Endothelial cell of umbilical vein (primary cell): ENCODE measurements at regions not wholly inside any gene's neighbourhood (a gene's known extent, or its start where the extent isn't known, plus 50 kb on each side); places are given as distances from the start of the nearest gene placed in this dataset.

Source experiments
- BruUV-seq: library from RNA; stranded (reverse); fragments of 400-500 nt; replicated peaks from 2 replicates; lab custom pipeline; 2021; lab: Mats Ljungman, UMichigan
- CTCF ChIA-PET: fragments of 300-600, 350-600 bp; sonication (Branson Sonifier 250); formaldehyde crosslinking; loops from one replicate; lab custom pipeline; 2021; ENCODE audit warnings: antibody characterized with exemption, inconsistent platforms; lab: Charles Lee
- POLR2A ChIA-PET: fragments of 300-600, 350-600 bp; sonication (Branson Sonifier 250); formaldehyde crosslinking; loops from one replicate; lab custom pipeline; 2021; ENCODE audit warnings: antibody characterized with exemption, inconsistent platforms; lab: Charles Lee
- DNase-seq: peaks from one replicate; pipeline ENCODE4 v3.0.0-alpha.2; 2011; ENCODE audit warnings: low read depth, low spot score
- FAIRE-seq: peaks from 2 replicates; lab custom pipeline; 2011; peaks lifted over from hg19 to GRCh38; lab: Jason Lieb, UNC
- H2AFZ ChIP-seq: 2 replicates; pipeline ENCODE4 v1.6.0; 2012; ENCODE audit warnings: low read depth, low read length, control low read depth, inconsistent platforms
- H3K27ac ChIP-seq: 2 replicates; pipeline ENCODE4 v1.5.1; 2011; ENCODE audit warnings: low read depth, mild to moderate bottlenecking, control low read depth, low read length, moderate library complexity; ENCODE audit not compliant: insufficient read depth
- H3K27me3 ChIP-seq, 2 experiments: 2 replicates each; pipeline versions ENCODE4 v1.6.0 to v1.6.1; 2011; ENCODE audit warnings: low read length in 2 of 2, mixed read lengths in 1 of 2; ENCODE audit not compliant: control insufficient read depth in 2 of 2, insufficient read depth in 2 of 2
- H3K36me3 ChIP-seq, 2 experiments: 2 replicates in 1 of 2; 3 replicates in 1 of 2; pipeline ENCODE4 v1.5.1; 2011; ENCODE audit warnings: low read length in 2 of 2, mild to moderate bottlenecking in 1 of 2, moderate library complexity in 1 of 2; ENCODE audit not compliant: control insufficient read depth in 2 of 2, insufficient read depth in 2 of 2; ENCODE audit errors: extremely low read depth in 1 of 2
- H3K4me1 ChIP-seq: 3 replicates; pipeline ENCODE4 v1.5.1; 2011; ENCODE audit warnings: mild to moderate bottlenecking, low read length; ENCODE audit not compliant: control insufficient read depth, insufficient read depth; ENCODE audit errors: extremely low read depth
- H3K4me2 ChIP-seq: 2 replicates; pipeline ENCODE4 v1.6.1; 2011; ENCODE audit warnings: low read length, control low read depth, mixed read lengths; ENCODE audit not compliant: insufficient read depth
- H3K4me3 ChIP-seq, 3 experiments: fragments of 200-600 bp in 1 of 3; sonication (generic), shearing (Covaris generic) in 1 of 3; replicated peaks in 1 of 3; 2 replicates each; pipeline ENCODE4 v1.5.1; 2011 to 2016; ENCODE audit warnings: control low read depth in 3 of 3, low read length in 3 of 3, mild to moderate bottlenecking in 2 of 3, inconsistent platforms in 1 of 3, low read depth in 1 of 3, moderate library complexity in 1 of 3; ENCODE audit not compliant: insufficient read depth in 1 of 3
- H3K79me2 ChIP-seq: 2 replicates; pipeline ENCODE4 v1.6.0; 2012; ENCODE audit warnings: low read length, inconsistent platforms; ENCODE audit not compliant: control insufficient read depth, insufficient read depth
- H3K9ac ChIP-seq: replicated peaks from 2 replicates; pipeline ENCODE3; 2011; ENCODE audit warnings: low read length, control low read depth; ENCODE audit not compliant: insufficient read depth; ENCODE audit errors: extremely low read depth
- H3K9me1 ChIP-seq: replicated peaks from 3 replicates; pipeline ENCODE4 v1.6.0; 2011; ENCODE audit warnings: mild to moderate bottlenecking, low read length; ENCODE audit not compliant: control insufficient read depth, insufficient read depth; ENCODE audit errors: extremely low read depth
- H3K9me3 ChIP-seq: replicated peaks from 2 replicates; pipeline ENCODE4 v1.5.1; 2012; ENCODE audit warnings: low read length, inconsistent platforms; ENCODE audit not compliant: control insufficient read depth, insufficient read depth
- H4K20me1 ChIP-seq: replicated peaks from 2 replicates; pipeline ENCODE3; 2011; ENCODE audit warnings: mild to moderate bottlenecking, low read length; ENCODE audit not compliant: control insufficient read depth, insufficient read depth; ENCODE audit errors: extremely low read depth
- EZH2 ChIP-seq: IDR thresholded peaks from 2 replicates; pipeline ENCODE4 v1.6.1; 2012; ENCODE audit warnings: borderline replicate concordance, low read depth, mild to moderate bottlenecking, moderate library complexity, low read length, inconsistent platforms; ENCODE audit not compliant: severe bottlenecking
- FOS ChIP-seq: IDR thresholded peaks from 2 replicates; pipeline ENCODE4 v1.6.1; 2011; ENCODE audit warnings: mild to moderate bottlenecking, low read length, moderate library complexity, borderline replicate concordance; ENCODE audit not compliant: insufficient read depth
- GATA2 ChIP-seq: IDR thresholded peaks from 2 replicates; pipeline ENCODE4 v1.7.0; 2011; ENCODE audit warnings: low read depth, mild to moderate bottlenecking, moderate library complexity, mixed read lengths, low read length; ENCODE audit not compliant: insufficient read length, insufficient read depth
- JUN ChIP-seq: IDR thresholded peaks from 2 replicates; pipeline ENCODE4 v1.6.1; 2011; ENCODE audit warnings: borderline replicate concordance, low read depth; ENCODE audit not compliant: insufficient read length, insufficient read depth
- MYC ChIP-seq: IDR thresholded peaks from one replicate; pipeline ENCODE4 v1.6.1; 2011; ENCODE audit warnings: mild to moderate bottlenecking, low read depth, low read length
- POLR2A ChIP-seq: IDR thresholded peaks from 2 replicates; pipeline ENCODE4 v1.6.1; 2012; ENCODE audit warnings: low read depth, mild to moderate bottlenecking, control low read depth, low read length
- POLR2AphosphoS5 ChIP-seq: IDR thresholded peaks from 2 replicates; pipeline ENCODE4 v1.6.1; 2012; ENCODE audit warnings: low read depth, mild to moderate bottlenecking, control low read depth, low read length, moderate library complexity; ENCODE audit not compliant: insufficient read depth
- dilution Hi-C: fragments of 300-500 bp; cut with MboI; formaldehyde crosslinking; loops from one replicate; pipeline ENCODE4 v1.15.0; 2019; ENCODE audit warnings: low sequenced_read_pairs; ENCODE audit not compliant: extremely low pct_ligation_motif_present
- intact Hi-C: fragments of 100-400 bp; cut with micrococcal nuclease; formaldehyde crosslinking; loops from one replicate; pipeline ENCODE4 v1.10.0; 2022
- TF ChIP-seq, protein P1 (sequence below), 2 donors: IDR thresholded peaks; 1 replicate in 1 of 2; 2 replicates in 1 of 2; pipeline ENCODE4 v1.5.1; 2011; ENCODE audit warnings: low read length in 2 of 2, mild to moderate bottlenecking in 2 of 2, moderate library complexity in 2 of 2, control low read depth in 1 of 2, inconsistent platforms in 1 of 2, low read depth in 1 of 2; ENCODE audit not compliant: insufficient read depth in 1 of 2; ENCODE audit errors: extremely low read depth in 1 of 2
- TF ChIP-seq, protein P2 (sequence below): IDR thresholded peaks from 2 replicates; pipeline ENCODE4 v1.6.1; 2011; ENCODE audit not compliant: insufficient read depth, insufficient read length

DNA sequence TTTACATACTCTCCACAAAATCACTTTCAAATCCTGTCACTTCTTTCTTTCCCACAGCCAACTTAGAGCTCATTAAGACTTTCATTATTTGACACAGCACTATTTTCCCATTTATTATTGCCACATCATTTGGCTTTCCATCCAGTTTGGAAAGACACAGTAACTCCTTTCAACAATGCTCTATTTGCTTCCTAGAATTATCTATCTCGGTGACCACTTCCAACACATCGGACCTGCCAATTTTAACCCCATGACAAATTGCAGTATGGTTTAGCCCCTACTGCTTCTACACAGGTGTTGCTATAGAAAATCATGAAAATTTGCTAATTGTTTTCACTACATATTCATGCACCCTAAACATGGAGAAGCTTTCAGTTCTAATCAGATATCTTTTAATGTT is 190.6 kb upstream of the COX7C start:
- CTCF ChIA-PET = no interaction called here
- dilution Hi-C loops (no loop called here), intact Hi-C loops (no loop called here)
- no peaks in the 10 kb centered on the region for H3K27me3 ChIP-seq
- no TSS peak for BruUV-seq
- POLR2A ChIA-PET = no interaction called here
- H3K9me3 ChIP-seq = no peaks in the 10 kb centered on the region
- TF ChIP-seq JUN (no peak), FOS (no peak), GATA2 (no peak), MYC (no peak), POLR2AphosphoS5 (no peak), EZH2 (no peak), POLR2A (no peak)
- TF ChIP-seq, protein P1, sequence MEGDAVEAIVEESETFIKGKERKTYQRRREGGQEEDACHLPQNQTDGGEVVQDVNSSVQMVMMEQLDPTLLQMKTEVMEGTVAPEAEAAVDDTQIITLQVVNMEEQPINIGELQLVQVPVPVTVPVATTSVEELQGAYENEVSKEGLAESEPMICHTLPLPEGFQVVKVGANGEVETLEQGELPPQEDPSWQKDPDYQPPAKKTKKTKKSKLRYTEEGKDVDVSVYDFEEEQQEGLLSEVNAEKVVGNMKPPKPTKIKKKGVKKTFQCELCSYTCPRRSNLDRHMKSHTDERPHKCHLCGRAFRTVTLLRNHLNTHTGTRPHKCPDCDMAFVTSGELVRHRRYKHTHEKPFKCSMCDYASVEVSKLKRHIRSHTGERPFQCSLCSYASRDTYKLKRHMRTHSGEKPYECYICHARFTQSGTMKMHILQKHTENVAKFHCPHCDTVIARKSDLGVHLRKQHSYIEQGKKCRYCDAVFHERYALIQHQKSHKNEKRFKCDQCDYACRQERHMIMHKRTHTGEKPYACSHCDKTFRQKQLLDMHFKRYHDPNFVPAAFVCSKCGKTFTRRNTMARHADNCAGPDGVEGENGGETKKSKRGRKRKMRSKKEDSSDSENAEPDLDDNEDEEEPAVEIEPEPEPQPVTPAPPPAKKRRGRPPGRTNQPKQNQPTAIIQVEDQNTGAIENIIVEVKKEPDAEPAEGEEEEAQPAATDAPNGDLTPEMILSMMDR (IDR thresholded peaks at IDR 0.05; ENCODE audit: extremely low read depth in 1 of 2, insufficient read depth in 1 of 2, low read depth in 1 of 2, low read length in 2 of 2) = no peak
- TF ChIP-seq, protein P2, sequence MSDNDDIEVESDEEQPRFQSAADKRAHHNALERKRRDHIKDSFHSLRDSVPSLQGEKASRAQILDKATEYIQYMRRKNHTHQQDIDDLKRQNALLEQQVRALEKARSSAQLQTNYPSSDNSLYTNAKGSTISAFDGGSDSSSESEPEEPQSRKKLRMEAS = no peak
- no peaks in the 10 kb centered on the region for H4K20me1 ChIP-seq
- H3K79me2 ChIP-seq = no peaks in the 10 kb centered on the region
- H3K36me3 ChIP-seq = no peaks in the 10 kb centered on the region
- no peaks in the 10 kb centered on the region for H3K4me1 ChIP-seq
- no peak for DNase-seq
- H3K27ac ChIP-seq = no peak overlapping the region
- H3K9ac ChIP-seq = no peak overlapping the region
- H3K4me2 ChIP-seq = no peak overlapping the region
- H3K4me3 ChIP-seq = no peak overlapping the region
- H3K9me1 ChIP-seq = no peaks in the 10 kb centered on the region
- no peak for FAIRE-seq
- no peak overlapping the region for H2AFZ ChIP-seq
